GM23338 (cell line): ENCODE measurements at regions not wholly inside any gene's neighbourhood (a gene's known extent, or its start where the extent isn't known, plus 50 kb on each side); places are given as distances from the start of the nearest gene placed in this dataset.

Experiments
- ATAC-seq: fragments of 200-7000 bp; cut with Tn5 transposase; 3 replicates; pipeline ENCODE4 v1.9.1; 2020
- DNase-seq: peaks from one replicate; pipeline ENCODE4 v3.0.0-alpha.2; 2015; ENCODE audit warnings: low spot score
- H2AFZ ChIP-seq: fragments of 200-600 bp; sonication (generic); 2 replicates; pipeline ENCODE4 v1.8.0; 2016; ENCODE audit warnings: antibody characterized with exemption, mild to moderate bottlenecking, moderate library complexity
- H3F3A ChIP-seq: fragments of 200-600 bp; sonication (generic); replicated peaks from 2 replicates; pipeline ENCODE4 v1.8.0; 2017; ENCODE audit warnings: antibody characterized with exemption, mixed run types, low read depth
- H3K27ac ChIP-seq: fragments of 200-600 bp; sonication (generic); 2 replicates; pipeline ENCODE4 v1.6.1; 2016; ENCODE audit warnings: low read depth
- H3K27me3 ChIP-seq: fragments of 200-600 bp; sonication (generic); 2 replicates; pipeline ENCODE4 v1.8.0; 2016; ENCODE audit warnings: mild to moderate bottlenecking, mixed run types, moderate library complexity; ENCODE audit not compliant: insufficient read depth
- H3K36me3 ChIP-seq: fragments of 200-600 bp; sonication (generic); 2 replicates; pipeline ENCODE4 v1.8.0; 2016; ENCODE audit warnings: mild to moderate bottlenecking; ENCODE audit not compliant: insufficient read depth
- H3K4me1 ChIP-seq: fragments of 200-600 bp; sonication (generic); 2 replicates; pipeline ENCODE4 v1.8.0; 2016; ENCODE audit warnings: mild to moderate bottlenecking, moderate library complexity; ENCODE audit not compliant: insufficient read depth
- H3K4me2 ChIP-seq: fragments of 200-600 bp; sonication (generic); 2 replicates; pipeline ENCODE4 v1.7.1; 2017; ENCODE audit warnings: mixed run types
- H3K4me3 ChIP-seq: fragments of 200-600 bp; sonication (generic); 2 replicates; pipeline ENCODE4 v1.6.1; 2016; ENCODE audit warnings: mixed run types
- H3K79me2 ChIP-seq: fragments of 200-600 bp; sonication (generic); replicated peaks from 2 replicates; pipeline ENCODE4 v1.8.0; 2017; ENCODE audit warnings: mild to moderate bottlenecking; ENCODE audit not compliant: insufficient read depth
- H3K9me2 ChIP-seq: fragments of 200-600 bp; sonication (generic); 2 replicates; pipeline ENCODE4 v1.8.0; 2017; ENCODE audit not compliant: insufficient read depth
- H4K20me1 ChIP-seq: fragments of 200-600 bp; sonication (generic); replicated peaks from 2 replicates; pipeline ENCODE4 v1.8.0; 2017; ENCODE audit warnings: mild to moderate bottlenecking; ENCODE audit not compliant: insufficient read depth
- H3K27ac Mint-ChIP-seq: 2 replicates; pipeline ENCODE4 v1.8.0; 2020; ENCODE audit warnings: inconsistent platforms, mild to moderate bottlenecking, moderate library complexity, mixed read lengths
- H3K27me3 Mint-ChIP-seq: 3 replicates; pipeline ENCODE4 v1.8.0; 2022; ENCODE audit warnings: low read depth, mild to moderate bottlenecking, moderate library complexity, mixed read lengths, inconsistent platforms; ENCODE audit not compliant: insufficient read depth, poor library complexity
- H3K36me3 Mint-ChIP-seq: 3 replicates; pipeline ENCODE4 v1.8.0; 2021; ENCODE audit warnings: low read depth, mild to moderate bottlenecking, inconsistent platforms, moderate library complexity, mixed read lengths
- H3K4me1 Mint-ChIP-seq: 3 replicates; pipeline ENCODE4 v1.8.0; 2020; ENCODE audit warnings: mild to moderate bottlenecking, inconsistent platforms, mixed read lengths
- H3K4me3 Mint-ChIP-seq: 3 replicates; pipeline ENCODE4 v1.8.0; 2021; ENCODE audit warnings: moderate library complexity, mild to moderate bottlenecking, inconsistent platforms, mixed read lengths
- H3K9me3 Mint-ChIP-seq: 3 replicates; pipeline ENCODE4 v1.8.0; 2020; ENCODE audit warnings: moderate library complexity, mild to moderate bottlenecking, inconsistent platforms, mixed read lengths
- CREB1 ChIP-seq: fragments of 250-450 bp; sonication (Bioruptor Pico); IDR thresholded peaks from 2 replicates; pipeline ENCODE4 v1.5.0; 2020; ENCODE audit warnings: low read depth, mild to moderate bottlenecking, moderate library complexity
- CTCF ChIP-seq, 2 experiments: fragments of 200-600 bp in 1 of 2; sonication (generic) in 1 of 2; conservative IDR thresholded peaks; 2 replicates each; pipeline versions ENCODE4 v1.5.1 to v1.6.1; 2016 to 2017; ENCODE audit warnings: antibody characterized with exemption in 2 of 2, low read depth in 2 of 2, mild to moderate bottlenecking in 2 of 2, moderate library complexity in 1 of 2
- EZH2 ChIP-seq: fragments of 200-600 bp; sonication (generic); IDR thresholded peaks from one replicate; pipeline ENCODE4 v1.8.0; 2017; ENCODE audit warnings: antibody characterized with exemption, mild to moderate bottlenecking, low read depth; ENCODE audit not compliant: unreplicated experiment
- EZH2phosphoT487 ChIP-seq: fragments of 200-600 bp; sonication (generic); IDR thresholded peaks from one replicate; pipeline ENCODE4 v1.8.1; 2018; ENCODE audit warnings: antibody characterized with exemption; ENCODE audit not compliant: unreplicated experiment
- JUNB ChIP-seq: IDR thresholded peaks from one replicate; pipeline ENCODE4 v1.6.1; 2016; ENCODE audit warnings: antibody characterized with exemption; ENCODE audit not compliant: unreplicated experiment
- NANOG ChIP-seq: IDR thresholded peaks from 2 replicates; pipeline ENCODE4 v1.6.1; 2016; ENCODE audit warnings: antibody characterized with exemption, borderline replicate concordance
- POLR2AphosphoS5 ChIP-seq: IDR thresholded peaks from 2 replicates; pipeline ENCODE4 v1.6.1; 2016; ENCODE audit warnings: antibody characterized with exemption, low read depth
- REST ChIP-seq: IDR thresholded peaks from one replicate; pipeline ENCODE4 v1.6.1; 2018; ENCODE audit warnings: antibody characterized with exemption; ENCODE audit not compliant: unreplicated experiment
- STAT1 ChIP-seq: IDR thresholded peaks from one replicate; pipeline ENCODE4 v1.6.1; 2016; ENCODE audit warnings: antibody characterized with exemption; ENCODE audit not compliant: unreplicated experiment
- ZNF114 ChIP-seq: fragments of 250-450 bp; sonication (Bioruptor Pico); IDR thresholded peaks from 2 replicates; pipeline ENCODE4 v1.5.0; 2020; ENCODE audit warnings: mild to moderate bottlenecking, moderate library complexity
- ZNF331 ChIP-seq: fragments of 250-450 bp; sonication (Bioruptor Pico); IDR thresholded peaks from 2 replicates; pipeline ENCODE4 v1.5.0; 2020; ENCODE audit warnings: low read depth, mild to moderate bottlenecking, moderate library complexity
- TF ChIP-seq, protein P1 (sequence below): IDR thresholded peaks from 2 replicates; pipeline ENCODE4 v1.6.1; 2016; ENCODE audit warnings: antibody characterized with exemption

DNA sequence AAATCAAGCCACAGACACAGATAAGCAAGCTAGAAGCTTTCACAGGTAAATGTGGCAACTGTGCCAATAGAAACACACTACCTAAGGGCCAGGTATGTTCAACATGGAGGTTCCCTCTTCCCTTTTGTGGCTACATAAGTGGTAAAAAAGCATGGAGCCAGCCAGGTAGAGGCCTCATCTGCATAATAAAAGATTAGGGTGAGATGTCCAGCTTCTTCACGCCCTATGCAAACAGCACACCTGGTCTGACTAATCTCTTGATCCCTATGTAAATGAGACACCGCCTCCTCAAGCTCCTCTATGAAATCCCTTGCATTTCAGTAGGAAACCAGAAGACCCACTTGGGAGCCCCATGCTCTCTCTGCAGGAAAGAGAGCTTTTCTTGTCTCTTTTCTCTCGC lies 282.2 kb downstream of the NEBL start (continued):
- TF ChIP-seq, protein P1, sequence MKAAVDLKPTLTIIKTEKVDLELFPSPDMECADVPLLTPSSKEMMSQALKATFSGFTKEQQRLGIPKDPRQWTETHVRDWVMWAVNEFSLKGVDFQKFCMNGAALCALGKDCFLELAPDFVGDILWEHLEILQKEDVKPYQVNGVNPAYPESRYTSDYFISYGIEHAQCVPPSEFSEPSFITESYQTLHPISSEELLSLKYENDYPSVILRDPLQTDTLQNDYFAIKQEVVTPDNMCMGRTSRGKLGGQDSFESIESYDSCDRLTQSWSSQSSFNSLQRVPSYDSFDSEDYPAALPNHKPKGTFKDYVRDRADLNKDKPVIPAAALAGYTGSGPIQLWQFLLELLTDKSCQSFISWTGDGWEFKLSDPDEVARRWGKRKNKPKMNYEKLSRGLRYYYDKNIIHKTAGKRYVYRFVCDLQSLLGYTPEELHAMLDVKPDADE, result no peak
- no peak for TF ChIP-seq CTCF (conservative IDR thresholded peaks at IDR 0.05; ENCODE audit: low read depth in 2 of 2)
- TF ChIP-seq POLR2AphosphoS5, result peak; percentile 26; the same call in 1 of the 2 replicates
- TF ChIP-seq REST, result no peak
- peak; percentile 15; the same call in 1 of the 2 replicates for TF ChIP-seq CREB1 (CRISPR knock-in tag)

DNA sequence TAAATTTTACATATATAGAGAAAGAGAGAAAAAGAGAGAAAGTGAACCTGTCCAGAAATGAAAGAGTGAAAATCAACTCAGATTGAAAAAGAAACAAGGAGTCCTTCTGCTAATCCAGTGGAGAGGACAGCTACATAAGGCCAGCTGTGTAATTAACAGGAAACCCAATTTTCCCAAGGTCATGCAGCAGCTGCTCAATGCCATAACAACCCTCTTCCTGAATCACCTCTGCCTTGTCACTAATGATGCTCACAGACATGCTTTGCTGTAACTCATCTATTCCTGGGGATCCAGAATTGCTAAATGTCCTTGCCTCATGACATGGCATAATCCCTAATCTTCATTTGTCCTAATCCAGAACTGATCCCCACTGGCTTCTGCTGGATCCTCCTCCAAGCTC lies 288.6 kb downstream of the NEBL start:
- no peaks in the 10 kb centered on the region for H3K36me3 Mint-ChIP-seq
- Histone ChIP-seq H3K79me2 (no peaks in the 10 kb centered on the region), H3K4me1 (no peaks in the 10 kb centered on the region), H3K27me3 (no peaks in the 10 kb centered on the region), H3K36me3 (no peaks in the 10 kb centered on the region), H3K9me2 (peaks cover 11% of the 10 kb centered on the region), H2AFZ (no peak overlapping the region), H3K4me3 (no peak overlapping the region), H3F3A (no peaks in the 10 kb centered on the region), H4K20me1 (no peaks in the 10 kb centered on the region), H3K27ac (no peak overlapping the region), H3K4me2 (no peak overlapping the region)
- peaks cover 3% of the 10 kb centered on the region; the same call in 1 of the 3 replicates for H3K4me1 Mint-ChIP-seq
- H3K4me3 Mint-ChIP-seq, result no peak overlapping the region
- DNase-seq, result no peak
- H3K9me3 Mint-ChIP-seq, result no peaks in the 10 kb centered on the region
- H3K27me3 Mint-ChIP-seq, result no peaks in the 10 kb centered on the region
- TF ChIP-seq EZH2phosphoT487, result no peak
- no peak for TF ChIP-seq JUNB
- no peak for TF ChIP-seq STAT1
- TF ChIP-seq EZH2, result no peak
- no peak for TF ChIP-seq ZNF114 (CRISPR knock-in tag)
- TF ChIP-seq NANOG, result no peak
- no peak for TF ChIP-seq ZNF331
- ATAC-seq, result no peak
- H3K27ac Mint-ChIP-seq, result peak overlapping the region; percentile 12; the same call in 1 of the 2 replicates
